Neural progenitor cell (in vitro differentiated cells): ENCODE measurements at regions not wholly inside any gene's neighbourhood (a gene's known extent, or its start where the extent isn't known, plus 50 kb on each side); places are given as distances from the start of the nearest gene placed in this dataset.
"Not testable (repeated sequence)": the region's sequence is repeated elsewhere in the genome, so short reads cannot be mapped to it uniquely, and the experiment has no call there.

Experiments used
- DNase-seq: peaks from one replicate; pipeline ENCODE4 v3.0.0-alpha.2; 2016; ENCODE audit warnings: low spot score
- H2AFZ ChIP-seq: fragments of 200-600 bp; sonication (generic); replicated peaks from 2 replicates; pipeline ENCODE4 v1.6.1; 2016; ENCODE audit warnings: antibody characterized with exemption
- H3F3A ChIP-seq: fragments of 200-600 bp; sonication (generic); 2 replicates; pipeline ENCODE4 v1.6.1; 2016; ENCODE audit warnings: antibody characterized with exemption, low read depth
- H3K27ac ChIP-seq: fragments of 200-600 bp; sonication (generic); 2 replicates; pipeline ENCODE4 v1.5.1; 2016; ENCODE audit warnings: mild to moderate bottlenecking
- H3K27me3 ChIP-seq: fragments of 200-600 bp; sonication (generic); 2 replicates; pipeline ENCODE4 v1.6.1; 2016; ENCODE audit warnings: mild to moderate bottlenecking, moderate library complexity
- H3K36me3 ChIP-seq: fragments of 200-600 bp; sonication (generic); 2 replicates; pipeline ENCODE4 v1.5.1; 2016
- H3K4me1 ChIP-seq: fragments of 200-600 bp; sonication (generic); 2 replicates; pipeline ENCODE4 v1.6.1; 2016; ENCODE audit warnings: mixed run types
- H3K4me2 ChIP-seq: fragments of 200-600 bp; sonication (generic); 2 replicates; pipeline ENCODE4 v1.6.1; 2016
- H3K4me3 ChIP-seq: fragments of 200-600 bp; sonication (generic); 2 replicates; pipeline ENCODE4 v1.5.1; 2016
- H3K79me2 ChIP-seq: fragments of 200-600 bp; sonication (generic); 2 replicates; pipeline ENCODE4 v1.6.1; 2016; ENCODE audit warnings: low read depth
- H3K9ac ChIP-seq: fragments of 200-600 bp; sonication (generic); 2 replicates; pipeline ENCODE4 v1.6.1; 2016
- H3K9me3 ChIP-seq: fragments of 200-600 bp; sonication (generic); 2 replicates; pipeline ENCODE4 v1.5.1; 2016; ENCODE audit warnings: low read depth
- H4K20me1 ChIP-seq: fragments of 200-600 bp; sonication (generic); 2 replicates; pipeline ENCODE4 v1.6.1; 2016; ENCODE audit warnings: low read depth
- H3K27ac Mint-ChIP-seq: 3 replicates; pipeline ENCODE4 v1.8.0; 2021; ENCODE audit warnings: mixed read lengths
- H3K27me3 Mint-ChIP-seq: 2 replicates; pipeline ENCODE4 v1.8.0; 2022; ENCODE audit warnings: low read depth, mild to moderate bottlenecking, inconsistent platforms, moderate library complexity, mixed read lengths; ENCODE audit not compliant: insufficient read depth
- H3K36me3 Mint-ChIP-seq: 3 replicates; pipeline ENCODE4 v1.8.0; 2021; ENCODE audit warnings: mixed read lengths
- H3K4me1 Mint-ChIP-seq: 3 replicates; pipeline ENCODE4 v1.8.0; 2021; ENCODE audit warnings: mixed read lengths
- H3K4me3 Mint-ChIP-seq: 3 replicates; pipeline ENCODE4 v1.8.0; 2021; ENCODE audit warnings: mild to moderate bottlenecking, moderate library complexity, mixed read lengths
- H3K9me3 Mint-ChIP-seq: 3 replicates; pipeline ENCODE4 v1.8.0; 2020; ENCODE audit warnings: mixed read lengths
- EZH2 ChIP-seq: fragments of 200-600 bp; sonication (generic); IDR thresholded peaks from 2 replicates; pipeline ENCODE4 v1.6.1; 2017; ENCODE audit warnings: antibody characterized with exemption, mild to moderate bottlenecking, moderate library complexity
- EZH2phosphoT487 ChIP-seq: fragments of 200-600 bp; sonication (generic); IDR thresholded peaks from 2 replicates; pipeline ENCODE4 v1.6.1; 2017; ENCODE audit warnings: antibody characterized with exemption
- TF ChIP-seq, protein P1 (sequence below): fragments of 200-600 bp; sonication (generic); IDR thresholded peaks from 2 replicates; pipeline ENCODE4 v1.5.1; 2017; ENCODE audit warnings: antibody characterized with exemption, mild to moderate bottlenecking

DNA sequence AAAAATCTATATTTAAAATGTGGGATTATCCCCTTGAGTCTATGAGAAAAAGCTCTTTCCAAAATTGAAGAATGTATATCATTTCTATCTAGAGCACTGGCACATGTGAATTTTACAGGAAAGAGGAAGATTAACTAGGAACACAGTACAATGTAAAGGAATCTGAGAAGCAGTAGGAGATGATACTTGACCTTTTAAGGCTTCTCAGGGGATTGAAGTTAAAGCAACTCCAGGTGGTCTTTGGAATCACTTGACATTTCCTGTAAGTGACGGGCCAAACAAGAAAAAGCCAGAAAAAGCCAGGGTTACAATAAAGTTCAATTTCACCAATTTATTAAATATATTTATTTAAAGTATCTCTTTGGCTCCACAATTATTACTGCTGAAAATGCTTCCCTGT is 1373.9 kb downstream of the OLFM4 start:
- TF ChIP-seq, protein P1, sequence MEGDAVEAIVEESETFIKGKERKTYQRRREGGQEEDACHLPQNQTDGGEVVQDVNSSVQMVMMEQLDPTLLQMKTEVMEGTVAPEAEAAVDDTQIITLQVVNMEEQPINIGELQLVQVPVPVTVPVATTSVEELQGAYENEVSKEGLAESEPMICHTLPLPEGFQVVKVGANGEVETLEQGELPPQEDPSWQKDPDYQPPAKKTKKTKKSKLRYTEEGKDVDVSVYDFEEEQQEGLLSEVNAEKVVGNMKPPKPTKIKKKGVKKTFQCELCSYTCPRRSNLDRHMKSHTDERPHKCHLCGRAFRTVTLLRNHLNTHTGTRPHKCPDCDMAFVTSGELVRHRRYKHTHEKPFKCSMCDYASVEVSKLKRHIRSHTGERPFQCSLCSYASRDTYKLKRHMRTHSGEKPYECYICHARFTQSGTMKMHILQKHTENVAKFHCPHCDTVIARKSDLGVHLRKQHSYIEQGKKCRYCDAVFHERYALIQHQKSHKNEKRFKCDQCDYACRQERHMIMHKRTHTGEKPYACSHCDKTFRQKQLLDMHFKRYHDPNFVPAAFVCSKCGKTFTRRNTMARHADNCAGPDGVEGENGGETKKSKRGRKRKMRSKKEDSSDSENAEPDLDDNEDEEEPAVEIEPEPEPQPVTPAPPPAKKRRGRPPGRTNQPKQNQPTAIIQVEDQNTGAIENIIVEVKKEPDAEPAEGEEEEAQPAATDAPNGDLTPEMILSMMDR = no peak
- TF ChIP-seq EZH2phosphoT487 (no peak), EZH2 (no peak)
- H3K36me3 ChIP-seq = no peaks in the 10 kb centered on the region
- H3K79me2 ChIP-seq = no peaks in the 10 kb centered on the region
- H3K4me1 Mint-ChIP-seq = peaks cover 12% of the 10 kb centered on the region
- no peak for DNase-seq
- no peak overlapping the region for H2AFZ ChIP-seq
- no peak overlapping the region for H3K4me3 Mint-ChIP-seq
- H3F3A ChIP-seq = peaks cover 9% of the 10 kb centered on the region
- H3K27ac Mint-ChIP-seq = no peak overlapping the region
- H3K9me3 ChIP-seq = no peaks in the 10 kb centered on the region
- no peaks in the 10 kb centered on the region for H3K27me3 Mint-ChIP-seq
- H3K36me3 Mint-ChIP-seq = no peaks in the 10 kb centered on the region
- H3K27ac ChIP-seq = no peak overlapping the region
- H3K9ac ChIP-seq = no peak overlapping the region
- H3K9me3 Mint-ChIP-seq = peaks cover 3% of the 10 kb centered on the region
- H4K20me1 ChIP-seq = no peaks in the 10 kb centered on the region
- no peak overlapping the region for H3K4me2 ChIP-seq
- H3K4me3 ChIP-seq = no peak overlapping the region
- H3K27me3 ChIP-seq = no peaks in the 10 kb centered on the region
- H3K4me1 ChIP-seq = peaks cover 5% of the 10 kb centered on the region

DNA sequence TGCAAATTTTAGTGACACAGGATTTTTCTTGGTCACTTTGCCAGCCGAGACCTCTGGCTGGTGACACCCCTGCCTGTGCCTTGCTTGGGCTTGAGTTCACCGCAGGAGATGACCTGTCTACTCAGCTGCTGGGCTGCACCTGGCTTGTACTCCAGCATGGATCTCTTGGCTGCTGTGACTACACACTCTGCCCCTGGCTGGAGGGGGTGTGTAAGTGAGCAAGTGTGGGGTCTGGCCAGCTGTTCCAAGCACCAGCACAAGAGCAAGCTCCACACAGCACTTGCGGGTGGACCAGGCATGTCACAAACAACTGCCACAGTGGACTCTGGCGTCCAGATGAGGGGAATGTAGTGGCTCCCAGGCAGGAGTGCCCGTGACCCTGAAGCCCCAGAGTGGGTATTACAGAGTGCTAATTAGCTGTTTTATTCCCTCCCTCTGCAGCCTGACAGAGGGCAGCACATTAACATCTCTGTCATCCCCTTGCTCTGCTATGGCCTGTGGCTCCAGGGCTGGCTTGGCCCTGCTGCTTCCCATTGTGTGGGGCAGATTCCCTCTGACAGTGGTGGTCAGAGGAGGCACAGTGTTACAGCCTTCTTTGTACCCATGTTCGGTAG is 1387.2 kb downstream of the OLFM4 start:
- Histone ChIP-seq H3F3A (no peaks in the 10 kb centered on the region), H3K4me3 (no peak overlapping the region), H3K9ac (no peak overlapping the region), H3K27me3 (no peaks in the 10 kb centered on the region), H3K79me2 (no peaks in the 10 kb centered on the region), H3K9me3 (no peaks in the 10 kb centered on the region), H3K4me2 (no peak overlapping the region), H3K27ac (no peak overlapping the region), H2AFZ (no peak overlapping the region), H3K36me3 (no peaks in the 10 kb centered on the region), H4K20me1 (no peaks in the 10 kb centered on the region), H3K4me1 (peaks cover 6% of the 10 kb centered on the region)
- Mint-ChIP-seq H3K36me3 (no peaks in the 10 kb centered on the region), H3K4me1 (peaks cover 3% of the 10 kb centered on the region), H3K27me3 (no peaks in the 10 kb centered on the region), H3K4me3 (no peak overlapping the region), H3K9me3 (peaks cover 10% of the 10 kb centered on the region), H3K27ac (peak overlapping the region; percentile 21)
- TF ChIP-seq, protein P1 = peak; percentile 4
- TF ChIP-seq EZH2 (no peak), EZH2phosphoT487 (no peak)
- peak; percentile 11 for DNase-seq

DNA sequence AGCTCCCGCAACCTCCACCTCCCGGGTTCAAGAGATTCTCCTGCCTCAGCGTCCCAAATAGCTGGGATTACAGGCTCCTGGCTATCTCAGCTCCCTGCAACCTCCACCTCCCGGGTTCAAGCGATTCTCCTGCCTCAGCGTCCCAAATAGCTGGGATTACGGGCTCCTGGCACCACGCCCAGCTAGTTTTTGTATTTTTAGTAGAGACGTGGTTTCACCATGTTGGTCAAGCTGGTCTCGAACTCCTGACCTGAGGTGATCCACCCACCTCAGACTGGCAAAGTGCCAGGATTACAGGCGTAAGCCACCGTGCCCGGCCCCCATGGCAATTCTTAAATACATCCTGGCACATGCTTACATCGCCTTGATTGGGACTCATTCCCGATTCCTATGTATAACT is 1394.3 kb downstream of the OLFM4 start:
- not testable (repeated sequence) for H3K27ac ChIP-seq, H3F3A ChIP-seq, DNase-seq, H3K9me3 ChIP-seq, H3K4me3 Mint-ChIP-seq, H3K79me2 ChIP-seq, H3K27ac Mint-ChIP-seq, H3K9ac ChIP-seq, H2AFZ ChIP-seq, H3K36me3 ChIP-seq, H3K4me2 ChIP-seq, H3K27me3 ChIP-seq, H3K4me3 ChIP-seq, H3K4me1 Mint-ChIP-seq, H3K36me3 Mint-ChIP-seq, H3K27me3 Mint-ChIP-seq, H3K9me3 Mint-ChIP-seq, H4K20me1 ChIP-seq
- H3K4me1 ChIP-seq = peaks cover 10% of the 10 kb centered on the region

DNA sequence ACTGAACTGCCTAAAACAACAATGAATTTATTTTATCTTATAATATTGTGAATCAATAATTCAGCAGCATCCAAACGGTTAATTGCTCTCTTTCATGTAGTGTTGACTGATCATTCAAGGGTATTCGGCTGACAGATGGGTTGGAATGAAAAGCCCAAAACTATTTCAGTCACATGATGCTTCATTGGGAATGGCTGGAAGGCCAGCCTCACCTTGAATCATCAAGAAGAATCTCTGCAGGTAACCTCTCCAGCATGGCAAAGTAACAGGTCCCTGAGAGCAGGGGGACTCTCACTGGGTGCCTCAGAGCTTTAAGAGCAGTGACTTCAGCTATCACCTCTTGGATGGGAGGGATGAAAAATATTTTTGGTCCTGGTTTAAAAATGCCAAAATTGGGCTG is 1395.7 kb downstream of the OLFM4 start:
- Histone ChIP-seq H3K9ac (no peak overlapping the region), H3K4me1 (peaks cover 10% of the 10 kb centered on the region), H3K79me2 (no peaks in the 10 kb centered on the region), H3K4me2 (no peak overlapping the region), H3K36me3 (no peaks in the 10 kb centered on the region), H3K27ac (no peak overlapping the region), H3K9me3 (no peaks in the 10 kb centered on the region), H4K20me1 (no peaks in the 10 kb centered on the region), H3K4me3 (no peak overlapping the region), H3F3A (no peaks in the 10 kb centered on the region), H2AFZ (no peak overlapping the region), H3K27me3 (no peaks in the 10 kb centered on the region)
- no peak overlapping the region for H3K4me3 Mint-ChIP-seq
- no peaks in the 10 kb centered on the region for H3K36me3 Mint-ChIP-seq
- no peak for TF ChIP-seq EZH2
- TF ChIP-seq, protein P1 = no peak
- TF ChIP-seq EZH2phosphoT487 = no peak
- no peaks in the 10 kb centered on the region for H3K9me3 Mint-ChIP-seq
- no peaks in the 10 kb centered on the region for H3K27me3 Mint-ChIP-seq
- no peak for DNase-seq
- no peak overlapping the region for H3K27ac Mint-ChIP-seq
- H3K4me1 Mint-ChIP-seq = no peaks in the 10 kb centered on the region
